ENCODE measurements at regions not wholly inside any gene's neighbourhood (a gene's known extent, or its start where the extent isn't known, plus 50 kb on each side); places are given as distances from the start of the nearest gene placed in this dataset.

GRCh38 chr2:39517102-39517436, 80.0 kb upstream of the MAP4K3 start:
- Histone ChIP-seq H3K79me2 (ENCODE audit: insufficient read depth) (no peaks in the 10 kb centered on the region), H3K36me3 (ENCODE audit: low read depth) (no peaks in the 10 kb centered on the region), H2AFZ (0 out of 2 replicates have a peak overlapping the region, but pooled peaks have one; percentile 27), H3K9me2 (ENCODE audit: insufficient read depth) (peaks cover 3% of the 10 kb centered on the region; the same call in 1 of the 2 replicates), H3K4me2 (ENCODE audit: unreplicated experiment) (no peak overlapping the region), H3K27ac (no peak overlapping the region), H4K20me1 (ENCODE audit: insufficient read depth) (no peaks in the 10 kb centered on the region), H3F3A (ENCODE audit: insufficient read depth) (peaks cover 12% of the 10 kb centered on the region), H3K9me3 (ENCODE audit: low read depth) (no peaks in the 10 kb centered on the region), H3K9ac (no peak overlapping the region), H3K27me3 (replicated peaks; ENCODE audit: insufficient read depth) (no peaks in the 10 kb centered on the region), H3K4me1 (ENCODE audit: insufficient read depth) (peaks cover 27% of the 10 kb centered on the region), H3K4me3 (no peak overlapping the region)
- WGBS, 2 experiments (ENCODE audit: low coverage in 1 of 2, low lambda C conversion rate in 2 of 2, missing lambda C conversion rate in 2 of 2), result 29 to 63% methylated on average over 2 of the region's 2 CpGs
- in situ Hi-C loops (cut with MboI), result no loop called here
- no peak for TF ChIP-seq EZH2 (IDR thresholded peaks at IDR 0.05; ENCODE audit: insufficient read depth, poor library complexity, severe bottlenecking)
- TF ChIP-seq EZH2phosphoT487 (IDR thresholded peaks at IDR 0.05; ENCODE audit: insufficient read depth, low read depth), result no peak
- no peak for DNase-seq

DNA sequence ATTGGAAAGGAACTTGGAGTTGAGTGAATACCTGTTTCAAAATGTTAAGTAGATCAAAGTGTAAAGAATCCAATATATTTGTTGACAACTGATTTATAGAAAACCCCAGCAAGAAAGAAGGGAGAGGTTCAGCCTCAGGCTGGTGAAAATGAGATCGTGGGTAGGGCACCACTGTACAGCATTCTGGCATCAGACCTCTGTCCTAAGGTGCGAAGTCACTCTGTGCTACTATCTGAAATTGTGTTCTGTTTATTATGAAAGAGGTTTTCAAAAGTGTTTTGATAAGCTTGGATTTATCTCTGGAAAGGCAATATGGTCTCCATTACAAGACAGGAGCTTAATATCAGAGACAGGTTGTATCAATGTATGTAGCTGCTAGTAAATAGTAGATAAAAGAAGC, 80.5 kb upstream of the MAP4K3 start:
- H3K9ac ChIP-seq, result no peak overlapping the region
- H3K9me3 ChIP-seq (ENCODE audit: low read depth), result no peaks in the 10 kb centered on the region
- 91 to 100% methylated on average over 2 of the region's 2 CpGs for WGBS, 2 experiments (ENCODE audit: low coverage in 1 of 2, low lambda C conversion rate in 2 of 2, missing lambda C conversion rate in 2 of 2)
- H3K4me2 ChIP-seq (ENCODE audit: unreplicated experiment), result no peak overlapping the region
- no peak overlapping the region for H2AFZ ChIP-seq
- DNase-seq, result no peak
- no peaks in the 10 kb centered on the region for H4K20me1 ChIP-seq (ENCODE audit: insufficient read depth)
- no peak for TF ChIP-seq EZH2phosphoT487 (IDR thresholded peaks at IDR 0.05; ENCODE audit: insufficient read depth, low read depth)
- TF ChIP-seq EZH2 (IDR thresholded peaks at IDR 0.05; ENCODE audit: insufficient read depth, poor library complexity, severe bottlenecking), result no peak
- in situ Hi-C loops (cut with MboI), result no loop called here
- no peak overlapping the region for H3K4me3 ChIP-seq
- no peaks in the 10 kb centered on the region for H3K36me3 ChIP-seq (ENCODE audit: low read depth)
- H3K27ac ChIP-seq, result no peak overlapping the region
- H3K9me2 ChIP-seq (ENCODE audit: insufficient read depth), result peaks cover 3% of the 10 kb centered on the region; the same call in 1 of the 2 replicates
- no peaks in the 10 kb centered on the region for H3K79me2 ChIP-seq (ENCODE audit: insufficient read depth)
- peaks cover 23% of the 10 kb centered on the region for H3K4me1 ChIP-seq (ENCODE audit: insufficient read depth)
- no peaks in the 10 kb centered on the region for H3K27me3 ChIP-seq (replicated peaks; ENCODE audit: insufficient read depth)
- peaks cover 17% of the 10 kb centered on the region for H3F3A ChIP-seq (ENCODE audit: insufficient read depth)

DNA sequence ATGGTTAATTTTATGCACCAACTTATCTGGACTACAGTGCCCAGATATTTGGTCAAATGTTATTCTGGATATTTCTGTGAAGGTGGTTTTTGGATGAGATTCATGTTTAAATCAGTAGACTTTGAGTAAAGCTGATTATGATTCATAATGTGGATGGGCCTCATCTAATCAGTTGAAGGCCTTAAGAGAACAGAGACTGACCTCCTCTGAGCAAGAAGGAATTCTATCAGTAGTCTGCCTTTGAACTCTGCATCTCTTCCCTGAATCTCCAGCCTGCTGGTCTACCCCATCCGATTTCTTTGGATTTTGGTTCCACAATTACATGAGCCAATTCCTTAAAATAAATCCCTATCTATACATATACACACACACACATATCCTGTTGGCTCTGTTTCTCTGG, 82.8 kb upstream of the MAP4K3 start:
- no peaks in the 10 kb centered on the region for H4K20me1 ChIP-seq (ENCODE audit: insufficient read depth)
- no peak overlapping the region for H3K4me2 ChIP-seq (ENCODE audit: unreplicated experiment)
- H3K36me3 ChIP-seq (ENCODE audit: low read depth), result no peaks in the 10 kb centered on the region
- no peaks in the 10 kb centered on the region for H3K79me2 ChIP-seq (ENCODE audit: insufficient read depth)
- peaks cover 29% of the 10 kb centered on the region for H3F3A ChIP-seq (ENCODE audit: insufficient read depth)
- TF ChIP-seq EZH2phosphoT487 (IDR thresholded peaks at IDR 0.05; ENCODE audit: insufficient read depth, low read depth), result no peak
- TF ChIP-seq EZH2 (IDR thresholded peaks at IDR 0.05; ENCODE audit: insufficient read depth, poor library complexity, severe bottlenecking), result no peak
- WGBS, 2 experiments (ENCODE audit: low coverage in 1 of 2, low lambda C conversion rate in 2 of 2, missing lambda C conversion rate in 2 of 2), result 93 to 96% methylated on average over 1 of the region's 1 CpG
- H3K9ac ChIP-seq, result no peak overlapping the region
- H3K9me2 ChIP-seq (ENCODE audit: insufficient read depth), result peaks cover 3% of the 10 kb centered on the region; the same call in 1 of the 2 replicates
- H3K9me3 ChIP-seq (ENCODE audit: low read depth), result no peaks in the 10 kb centered on the region
- in situ Hi-C loops (cut with MboI), result no loop called here
- H3K27ac ChIP-seq, result no peak overlapping the region
- H2AFZ ChIP-seq, result no peak overlapping the region
- no peak overlapping the region for H3K4me3 ChIP-seq
- H3K4me1 ChIP-seq (ENCODE audit: insufficient read depth), result peaks cover 29% of the 10 kb centered on the region
- H3K27me3 ChIP-seq (replicated peaks; ENCODE audit: insufficient read depth), result no peaks in the 10 kb centered on the region
- no peak for DNase-seq

DNA sequence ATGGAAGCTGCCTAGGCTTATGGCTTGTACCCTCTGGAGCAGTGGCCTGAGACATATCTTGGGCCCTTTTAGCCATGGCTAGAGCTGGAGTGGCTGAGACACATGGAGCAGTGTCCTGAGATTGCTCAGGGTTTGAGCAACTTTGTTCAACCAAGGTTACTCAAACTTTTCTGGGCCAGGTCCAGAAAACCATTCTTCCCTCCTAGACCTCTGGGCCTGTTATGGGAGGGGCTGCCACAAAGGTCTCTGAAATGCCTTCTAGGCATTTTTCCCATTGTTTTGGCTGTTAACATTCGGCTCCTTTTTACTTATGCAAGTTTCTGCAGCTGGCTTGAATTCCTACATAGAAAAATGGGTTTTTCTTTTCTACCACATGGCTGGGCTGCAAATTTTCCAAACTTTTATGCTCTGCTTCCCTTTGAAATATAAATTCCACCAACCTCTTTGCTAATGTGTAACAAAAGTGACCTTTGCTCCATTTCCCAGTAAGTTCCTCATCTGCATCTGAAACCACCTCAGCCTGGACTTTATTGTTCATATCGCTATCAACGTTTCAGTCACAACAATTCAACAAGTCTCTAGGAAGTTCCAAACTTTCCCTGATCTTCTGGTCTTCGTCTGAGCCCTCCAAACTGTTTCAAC, 84.9 kb upstream of the MAP4K3 start:
- no peak for TF ChIP-seq EZH2 (IDR thresholded peaks at IDR 0.05; ENCODE audit: insufficient read depth, poor library complexity, severe bottlenecking)
- no peak for TF ChIP-seq EZH2phosphoT487 (IDR thresholded peaks at IDR 0.05; ENCODE audit: insufficient read depth, low read depth)
- DNase-seq, result no peak
- no peaks in the 10 kb centered on the region for H3K36me3 ChIP-seq (ENCODE audit: low read depth)
- H2AFZ ChIP-seq, result no peak overlapping the region
- no peak overlapping the region for H3K9ac ChIP-seq
- WGBS, 2 experiments (ENCODE audit: low coverage in 1 of 2, low lambda C conversion rate in 2 of 2, missing lambda C conversion rate in 2 of 2), result 69 to 70% methylated on average over 4 of the region's 4 CpGs
- in situ Hi-C loops (cut with MboI), result no loop called here
- no peak overlapping the region for H3K27ac ChIP-seq
- no peaks in the 10 kb centered on the region for H3K9me3 ChIP-seq (ENCODE audit: low read depth)
- no peak overlapping the region for H3K4me2 ChIP-seq (ENCODE audit: unreplicated experiment)
- H3K27me3 ChIP-seq (replicated peaks; ENCODE audit: insufficient read depth), result no peaks in the 10 kb centered on the region
- H3K79me2 ChIP-seq (ENCODE audit: insufficient read depth), result no peaks in the 10 kb centered on the region
- peaks cover 3% of the 10 kb centered on the region; the same call in 1 of the 2 replicates for H3K9me2 ChIP-seq (ENCODE audit: insufficient read depth)
- H4K20me1 ChIP-seq (ENCODE audit: insufficient read depth), result no peaks in the 10 kb centered on the region
- no peak overlapping the region for H3K4me3 ChIP-seq
- peaks cover 29% of the 10 kb centered on the region for H3K4me1 ChIP-seq (ENCODE audit: insufficient read depth)
- peaks cover 29% of the 10 kb centered on the region for H3F3A ChIP-seq (ENCODE audit: insufficient read depth)

All from GM23248 (cell line).